Astrocyte (in vitro differentiated cells and primary cell): ENCODE measurements at regions not wholly inside any gene's neighbourhood (a gene's known extent, or its start where the extent isn't known, plus 50 kb on each side); places are given as distances from the start of the nearest gene placed in this dataset.
A peak's percentile ranks its signal among the peaks of the same experiment; 100 is the strongest.

Experiments used
- DNase-seq: peaks from one replicate; pipeline ENCODE4 v3.0.0-alpha.2; 2010; ENCODE audit warnings: low read depth
- FAIRE-seq: peaks from 2 replicates; lab custom pipeline; 2011; peaks lifted over from hg19 to GRCh38; lab: Jason Lieb, UNC
- H2AFZ ChIP-seq: 2 replicates; pipeline ENCODE4 v1.6.0; 2012; ENCODE audit warnings: low read depth, low read length, inconsistent platforms
- H3K27ac ChIP-seq: 2 replicates; pipeline ENCODE4 v1.5.1; 2011; ENCODE audit warnings: low read depth, low read length, inconsistent platforms
- H3K27me3 ChIP-seq: 2 replicates; pipeline ENCODE4 v1.6.0; 2011; ENCODE audit warnings: low read length, inconsistent platforms; ENCODE audit not compliant: insufficient read depth
- H3K36me3 ChIP-seq: 2 replicates; pipeline ENCODE4 v1.5.1; 2011; ENCODE audit warnings: low read length, inconsistent platforms; ENCODE audit not compliant: insufficient read depth
- H3K4me1 ChIP-seq: 2 replicates; pipeline ENCODE4 v1.5.1; 2011; ENCODE audit warnings: low read length, inconsistent platforms; ENCODE audit not compliant: insufficient read depth
- H3K4me2 ChIP-seq: 2 replicates; pipeline ENCODE4 v1.6.0; 2012; ENCODE audit warnings: low read length, inconsistent platforms
- H3K4me3 ChIP-seq: 2 replicates; pipeline ENCODE4 v1.5.1; 2011; ENCODE audit warnings: low read depth, mild to moderate bottlenecking, low read length, inconsistent platforms; ENCODE audit not compliant: insufficient read depth
- H3K79me2 ChIP-seq: 2 replicates; pipeline ENCODE4 v1.6.0; 2012; ENCODE audit warnings: mild to moderate bottlenecking, low read length, inconsistent platforms; ENCODE audit not compliant: insufficient read depth
- H3K9ac ChIP-seq: 2 replicates; pipeline ENCODE4 v1.6.0; 2012; ENCODE audit warnings: mild to moderate bottlenecking, low read length, inconsistent platforms
- H3K9me3 ChIP-seq: 2 replicates; pipeline ENCODE4 v1.5.1; 2012; ENCODE audit warnings: low read depth, mild to moderate bottlenecking, low read length, inconsistent platforms; ENCODE audit not compliant: insufficient read depth
- H4K20me1 ChIP-seq: 2 replicates; pipeline ENCODE4 v1.6.0; 2012; ENCODE audit warnings: low read length, inconsistent platforms; ENCODE audit not compliant: insufficient read depth
- H3K27ac Mint-ChIP-seq: one replicate; pipeline ENCODE4 v1.8.0; 2021; ENCODE audit warnings: mild to moderate bottlenecking, mixed read lengths; ENCODE audit not compliant: unreplicated experiment
- H3K27me3 Mint-ChIP-seq: one replicate; pipeline ENCODE4 v1.8.0; 2021; ENCODE audit warnings: low read depth, mixed read lengths; ENCODE audit not compliant: unreplicated experiment
- H3K36me3 Mint-ChIP-seq: one replicate; pipeline ENCODE4 v1.8.0; 2021; ENCODE audit warnings: low read depth, mixed read lengths; ENCODE audit not compliant: unreplicated experiment
- H3K4me1 Mint-ChIP-seq: one replicate; pipeline ENCODE4 v1.8.0; 2021; ENCODE audit warnings: low read depth, mixed read lengths; ENCODE audit not compliant: unreplicated experiment
- H3K4me3 Mint-ChIP-seq: one replicate; pipeline ENCODE4 v1.8.0; 2021; ENCODE audit warnings: mild to moderate bottlenecking, moderate library complexity, mixed read lengths; ENCODE audit not compliant: unreplicated experiment
- H3K9me3 Mint-ChIP-seq: one replicate; pipeline ENCODE4 v1.8.0; 2021; ENCODE audit warnings: mild to moderate bottlenecking, mixed read lengths; ENCODE audit not compliant: unreplicated experiment
- CTCF ChIP-seq: IDR thresholded peaks from 2 replicates; pipeline ENCODE4 v1.5.1; 2011; ENCODE audit warnings: low read depth, mild to moderate bottlenecking, inconsistent platforms, low read length, moderate library complexity; ENCODE audit not compliant: insufficient read depth
- EZH2 ChIP-seq: IDR thresholded peaks from 2 replicates; pipeline ENCODE4 v1.6.1; 2012; ENCODE audit warnings: mild to moderate bottlenecking, low read length, inconsistent platforms; ENCODE audit not compliant: insufficient read depth

- peak; percentile 39 for DNase-seq
Observed at GRCh38 chr13:83691966-83692365, 190.3 kb downstream of the SLITRK1 start.

DNA sequence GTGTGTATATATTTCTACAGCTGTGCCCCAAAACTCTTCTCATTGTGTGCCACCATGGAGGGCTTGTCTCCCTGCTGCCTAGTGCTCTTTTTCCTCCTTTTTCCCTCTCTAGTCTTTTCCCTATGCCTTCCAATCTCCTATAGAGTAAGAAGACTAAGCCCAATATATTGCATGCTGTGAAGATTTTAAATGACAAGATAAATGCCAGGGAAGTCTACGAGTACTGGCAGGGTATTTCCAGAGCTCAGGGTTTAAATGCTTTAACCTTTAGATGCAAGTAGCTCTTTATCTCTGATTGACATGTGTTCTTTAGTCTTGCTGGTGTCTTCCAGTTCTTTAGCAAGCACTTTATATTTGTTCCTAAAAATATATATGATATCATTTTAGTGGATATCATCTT is 200.7 kb downstream of the SLITRK1 start:
- no peak overlapping the region for H2AFZ ChIP-seq
- H3K27ac Mint-ChIP-seq: no peak overlapping the region
- no peak for FAIRE-seq

More at GRCh38 chr13:83691966-83692365, 190.3 kb downstream of the SLITRK1 start:
- TF ChIP-seq CTCF (no peak), EZH2 (no peak)
- Histone ChIP-seq H3K27me3 (no peaks in the 10 kb centered on the region), H3K9ac (no peak overlapping the region), H3K4me2 (no peak overlapping the region), H3K27ac (no peak overlapping the region), H4K20me1 (no peaks in the 10 kb centered on the region), H3K9me3 (no peaks in the 10 kb centered on the region), H3K4me1 (no peaks in the 10 kb centered on the region), H2AFZ (no peak overlapping the region), H3K79me2 (no peaks in the 10 kb centered on the region), H3K4me3 (no peak overlapping the region), H3K36me3 (no peaks in the 10 kb centered on the region)
- no peaks in the 10 kb centered on the region for H3K4me1 Mint-ChIP-seq
- no peaks in the 10 kb centered on the region for H3K36me3 Mint-ChIP-seq
- H3K9me3 Mint-ChIP-seq: no peaks in the 10 kb centered on the region
- no peak overlapping the region for H3K4me3 Mint-ChIP-seq
- no peaks in the 10 kb centered on the region for H3K27me3 Mint-ChIP-seq
- no peak for FAIRE-seq
- no peak overlapping the region for H3K27ac Mint-ChIP-seq

More for the DNA sequence above, 200.7 kb downstream of the SLITRK1 start:
- Mint-ChIP-seq H3K4me1 (no peaks in the 10 kb centered on the region), H3K4me3 (no peak overlapping the region), H3K36me3 (no peaks in the 10 kb centered on the region), H3K9me3 (no peaks in the 10 kb centered on the region), H3K27me3 (no peaks in the 10 kb centered on the region)
- Histone ChIP-seq H3K36me3 (no peaks in the 10 kb centered on the region), H4K20me1 (no peaks in the 10 kb centered on the region), H3K9me3 (no peaks in the 10 kb centered on the region), H3K4me2 (no peak overlapping the region), H3K9ac (no peak overlapping the region), H3K27ac (no peak overlapping the region), H3K27me3 (no peaks in the 10 kb centered on the region), H3K79me2 (no peaks in the 10 kb centered on the region), H3K4me3 (no peak overlapping the region), H3K4me1 (no peaks in the 10 kb centered on the region)
- no peak for TF ChIP-seq EZH2
- TF ChIP-seq CTCF: no peak
- no peak for DNase-seq
